H9 (cell line): ENCODE measurements at regions not wholly inside any gene's neighbourhood (a gene's known extent, or its start where the extent isn't known, plus 50 kb on each side); places are given as distances from the start of the nearest gene placed in this dataset.

Experiments
- DNase-seq: peaks from one replicate; pipeline ENCODE4 v3.0.0-alpha.2; 2017
- H2AFZ ChIP-seq: one replicate; pipeline ENCODE4 v1.6.1; 2013; ENCODE audit warnings: mild to moderate bottlenecking, low read length, control low read depth, moderate library complexity
- H2AK5ac ChIP-seq: 2 replicates; pipeline ENCODE4 v1.6.1; 2013; ENCODE audit warnings: low read length, control low read depth, mixed read lengths; ENCODE audit not compliant: insufficient read length
- H2BK120ac ChIP-seq: one replicate; pipeline ENCODE4 v1.6.1; 2013; ENCODE audit warnings: low read depth, mild to moderate bottlenecking, low read length, control low read depth, inconsistent platforms; ENCODE audit not compliant: poor library complexity, severe bottlenecking
- H2BK12ac ChIP-seq: 2 replicates; pipeline ENCODE4 v1.6.1; 2013; ENCODE audit warnings: low read length, control low read depth, mixed read lengths, low read depth; ENCODE audit not compliant: insufficient read length
- H2BK15ac ChIP-seq: 2 replicates; pipeline ENCODE4 v1.6.1; 2013; ENCODE audit warnings: low read depth, low read length, control low read depth
- H2BK20ac ChIP-seq: one replicate; pipeline ENCODE4 v1.6.1; 2013; ENCODE audit warnings: low read depth, mild to moderate bottlenecking, low read length, control low read depth, inconsistent platforms; ENCODE audit not compliant: poor library complexity, severe bottlenecking
- H2BK5ac ChIP-seq: 2 replicates; pipeline ENCODE4 v1.6.1; 2013; ENCODE audit warnings: low read length, control low read depth, mixed read lengths; ENCODE audit not compliant: insufficient read length
- H3K14ac ChIP-seq: 2 replicates; pipeline ENCODE4 v1.6.1; 2013; ENCODE audit warnings: low read length, control low read depth; ENCODE audit not compliant: insufficient read depth
- H3K18ac ChIP-seq: 2 replicates; pipeline ENCODE4 v1.6.1; 2013; ENCODE audit warnings: low read depth, mild to moderate bottlenecking, mixed read lengths, low read length, control low read depth; ENCODE audit not compliant: insufficient read length
- H3K23ac ChIP-seq: 2 replicates; pipeline ENCODE4 v1.6.1; 2013; ENCODE audit warnings: low read length, control low read depth, mixed read lengths, low read depth; ENCODE audit not compliant: insufficient read length
- H3K23me2 ChIP-seq: 2 replicates; pipeline ENCODE4 v1.6.1; 2013; ENCODE audit warnings: low read depth, mild to moderate bottlenecking, mixed read lengths, low read length, control low read depth; ENCODE audit not compliant: insufficient read length, poor library complexity, severe bottlenecking
- H3K27ac ChIP-seq: 2 replicates; pipeline ENCODE4 v1.5.1; 2013; ENCODE audit warnings: low read length, control low read depth, mixed read lengths, low read depth; ENCODE audit not compliant: insufficient read length
- H3K27me3 ChIP-seq: 2 replicates; pipeline ENCODE4 v1.6.1; 2013; ENCODE audit warnings: low read length, control low read depth, inconsistent platforms; ENCODE audit not compliant: insufficient read depth
- H3K4ac ChIP-seq: 2 replicates; pipeline ENCODE4 v1.6.1; 2013; ENCODE audit warnings: low read depth, mild to moderate bottlenecking, control low read depth, inconsistent platforms, low read length, moderate library complexity
- H3K4me1 ChIP-seq: 2 replicates; pipeline ENCODE4 v1.6.1; 2013; ENCODE audit warnings: low read length, control low read depth, inconsistent platforms; ENCODE audit not compliant: insufficient read depth
- H3K4me2 ChIP-seq: 2 replicates; pipeline ENCODE4 v1.6.1; 2013; ENCODE audit warnings: low read length, control low read depth, mixed read lengths; ENCODE audit not compliant: insufficient read length, insufficient read depth
- H3K56ac ChIP-seq: 2 replicates; pipeline ENCODE4 v1.6.1; 2013; ENCODE audit warnings: low read depth, mild to moderate bottlenecking, mixed read lengths, low read length, control low read depth; ENCODE audit not compliant: insufficient read length
- H3K79me1 ChIP-seq: 2 replicates; pipeline ENCODE4 v1.6.1; 2013; ENCODE audit warnings: low read depth, mild to moderate bottlenecking, moderate library complexity, low read length, control low read depth, inconsistent platforms; ENCODE audit not compliant: insufficient read depth, poor library complexity, severe bottlenecking
- H3K79me2 ChIP-seq: 2 replicates; pipeline ENCODE4 v1.6.1; 2013; ENCODE audit warnings: low read length, control low read depth, inconsistent platforms; ENCODE audit not compliant: insufficient read depth
- H3K9ac ChIP-seq: 2 replicates; pipeline ENCODE4 v1.6.1; 2013; ENCODE audit warnings: low read length, control low read depth, mixed read lengths; ENCODE audit not compliant: insufficient read length; ENCODE audit errors: extremely low read depth
- H3K9me3 ChIP-seq: one replicate; pipeline ENCODE4 v1.6.1; 2013; ENCODE audit warnings: low read depth, low read length, inconsistent platforms; ENCODE audit not compliant: control insufficient read depth
- H3T11ph ChIP-seq: one replicate; pipeline ENCODE4 v1.6.1; 2013; ENCODE audit warnings: mild to moderate bottlenecking, low read length, control low read depth, inconsistent platforms
- H4K20me1 ChIP-seq: one replicate; pipeline ENCODE4 v1.6.1; 2013; ENCODE audit not compliant: control insufficient read depth, insufficient read length, insufficient read depth
- H4K5ac ChIP-seq: 2 replicates; pipeline ENCODE4 v1.6.1; 2013; ENCODE audit warnings: low read depth, mild to moderate bottlenecking, mixed read lengths, low read length, control low read depth; ENCODE audit not compliant: insufficient read length
- H4K8ac ChIP-seq: replicated peaks from 2 replicates; pipeline ENCODE4 v1.6.1; 2013; ENCODE audit warnings: low read length, control low read depth, mixed read lengths, low read depth; ENCODE audit not compliant: insufficient read length
- H4K91ac ChIP-seq: 2 replicates; pipeline ENCODE4 v1.6.1; 2013; ENCODE audit warnings: low read depth, mild to moderate bottlenecking, moderate library complexity, mixed read lengths, low read length, control low read depth; ENCODE audit not compliant: insufficient read length
- H3K27ac Mint-ChIP-seq, 3 experiments: 2 replicates in 2 of 3; 3 replicates in 1 of 3; pipeline ENCODE4 v1.8.0; 2020 to 2021; ENCODE audit warnings: mixed read lengths in 3 of 3, mild to moderate bottlenecking in 1 of 3, moderate library complexity in 1 of 3
- H3K27me3 Mint-ChIP-seq: 2 replicates; pipeline ENCODE4 v1.8.0; 2021; ENCODE audit warnings: low read depth, mild to moderate bottlenecking, moderate library complexity, mixed read lengths
- H3K36me3 Mint-ChIP-seq, 3 experiments: 2 replicates in 2 of 3; 3 replicates in 1 of 3; pipeline ENCODE4 v1.8.0; 2020 to 2021; ENCODE audit warnings: low read depth in 3 of 3, mixed read lengths in 3 of 3; ENCODE audit not compliant: insufficient read depth in 1 of 3
- H3K4me1 Mint-ChIP-seq, 2 experiments: 2 replicates each; pipeline ENCODE4 v1.8.0; 2020; ENCODE audit warnings: mixed read lengths in 2 of 2
- H3K4me3 Mint-ChIP-seq, 2 experiments: 2 replicates in 1 of 2; 3 replicates in 1 of 2; pipeline ENCODE4 v1.8.0; 2020 to 2021; ENCODE audit warnings: mild to moderate bottlenecking in 2 of 2, mixed read lengths in 2 of 2, moderate library complexity in 1 of 2
- H3K9me3 Mint-ChIP-seq, 2 experiments: 2 replicates in 1 of 2; 3 replicates in 1 of 2; pipeline ENCODE4 v1.8.0; 2020; ENCODE audit warnings: mild to moderate bottlenecking in 2 of 2, mixed read lengths in 2 of 2, moderate library complexity in 1 of 2
- WGBS: extraction: QIAGEN DNeasy Blood & Tissue Kit; methylation state at CpG from one replicate; pipeline ENCODE4 v1.1.7; 2013; ENCODE audit warnings: missing lambda C conversion rate, low lambda C conversion rate, mixed read lengths; ENCODE audit not compliant: insufficient read length; ENCODE audit errors: extremely low coverage; 5-methylcytosine and 5-hydroxymethylcytosine counted together
- TF ChIP-seq, protein P1 (sequence below): fragments of 200-600 bp; sonication (generic); conservative IDR thresholded peaks from 3 replicates; pipeline ENCODE4 v1.8.0; 2021; ENCODE audit warnings: antibody characterized with exemption, mild to moderate bottlenecking

DNA sequence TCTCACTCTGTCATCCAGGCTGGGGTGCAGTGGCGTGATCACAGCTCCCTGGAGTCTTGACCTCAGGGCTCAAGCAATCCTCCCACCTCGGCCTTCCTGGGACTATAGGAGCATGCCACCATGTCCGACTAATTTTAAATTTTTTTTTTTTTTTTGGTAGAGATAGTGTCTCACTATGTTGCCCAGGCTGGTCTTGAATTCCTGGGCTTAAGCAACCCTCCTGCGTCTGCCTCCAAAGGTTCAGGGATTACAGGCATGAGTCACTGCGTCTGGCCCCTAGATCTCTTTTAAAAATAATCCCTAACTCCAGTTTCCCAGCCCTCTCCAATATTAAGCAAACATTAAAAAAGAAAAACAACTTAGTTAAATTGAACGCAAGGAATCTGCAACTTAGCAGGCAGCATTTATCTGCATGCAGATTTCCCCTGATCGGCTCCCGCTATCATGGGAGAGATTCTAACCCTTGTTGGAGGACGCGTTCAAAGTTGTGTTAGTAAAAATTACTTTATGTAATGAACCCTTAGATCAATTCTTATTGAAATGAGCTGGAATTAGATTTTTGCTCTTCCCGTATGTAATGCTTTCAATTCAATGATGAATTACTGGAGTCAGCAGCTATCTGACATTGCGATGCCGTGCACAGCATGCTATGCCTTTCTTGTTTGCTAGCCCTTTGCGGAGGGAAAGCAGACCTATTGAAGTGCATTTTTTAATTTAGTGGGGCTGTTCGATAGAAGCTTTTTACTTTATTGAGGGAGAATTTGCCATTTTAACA is 171.7 kb downstream of the HAPSTR1 start:
- no peak for DNase-seq
- H3K27ac Mint-ChIP-seq: no peak overlapping the region; a peak in 1 of 7 replicates
- Histone ChIP-seq H4K20me1 (peaks cover 3% of the 10 kb centered on the region), H3K4me2 (no peak overlapping the region), H2BK20ac (no peak overlapping the region), H3K14ac (no peak overlapping the region), H3K27me3 (no peaks in the 10 kb centered on the region), H3K4ac (no peak overlapping the region), H3K79me2 (no peaks in the 10 kb centered on the region), H3K56ac (no peak overlapping the region), H3K79me1 (no peaks in the 10 kb centered on the region), H3K9ac (no peak overlapping the region), H3K4me1 (no peaks in the 10 kb centered on the region), H2BK5ac (no peak overlapping the region), H4K5ac (no peak overlapping the region), H3K23ac (no peak overlapping the region), H2AFZ (no peak overlapping the region), H2BK12ac (no peak overlapping the region), H2AK5ac (no peak overlapping the region), H4K8ac (no peak overlapping the region), H3K18ac (no peak overlapping the region), H4K91ac (no peak overlapping the region), H2BK15ac (no peak overlapping the region), H3K27ac (no peak overlapping the region), H3K23me2 (no peaks in the 10 kb centered on the region), H3T11ph (no peak overlapping the region), H3K9me3 (no peaks in the 10 kb centered on the region), H2BK120ac (no peak overlapping the region)
- H3K4me3 Mint-ChIP-seq: no peak overlapping the region
- H3K36me3 Mint-ChIP-seq: no peaks in the 10 kb centered on the region; a peak in 1 of 7 replicates
- H3K4me1 Mint-ChIP-seq: peaks cover 0 to 14% of the 10 kb centered on the region in 2 experiments
- WGBS: no CpG with 5 or more reads among the region's 15 CpGs
- H3K9me3 Mint-ChIP-seq: peaks cover 0 to 8% of the 10 kb centered on the region in 2 experiments; a peak in 1 of 5 replicates
- TF ChIP-seq, protein P1, sequence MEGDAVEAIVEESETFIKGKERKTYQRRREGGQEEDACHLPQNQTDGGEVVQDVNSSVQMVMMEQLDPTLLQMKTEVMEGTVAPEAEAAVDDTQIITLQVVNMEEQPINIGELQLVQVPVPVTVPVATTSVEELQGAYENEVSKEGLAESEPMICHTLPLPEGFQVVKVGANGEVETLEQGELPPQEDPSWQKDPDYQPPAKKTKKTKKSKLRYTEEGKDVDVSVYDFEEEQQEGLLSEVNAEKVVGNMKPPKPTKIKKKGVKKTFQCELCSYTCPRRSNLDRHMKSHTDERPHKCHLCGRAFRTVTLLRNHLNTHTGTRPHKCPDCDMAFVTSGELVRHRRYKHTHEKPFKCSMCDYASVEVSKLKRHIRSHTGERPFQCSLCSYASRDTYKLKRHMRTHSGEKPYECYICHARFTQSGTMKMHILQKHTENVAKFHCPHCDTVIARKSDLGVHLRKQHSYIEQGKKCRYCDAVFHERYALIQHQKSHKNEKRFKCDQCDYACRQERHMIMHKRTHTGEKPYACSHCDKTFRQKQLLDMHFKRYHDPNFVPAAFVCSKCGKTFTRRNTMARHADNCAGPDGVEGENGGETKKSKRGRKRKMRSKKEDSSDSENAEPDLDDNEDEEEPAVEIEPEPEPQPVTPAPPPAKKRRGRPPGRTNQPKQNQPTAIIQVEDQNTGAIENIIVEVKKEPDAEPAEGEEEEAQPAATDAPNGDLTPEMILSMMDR: no peak
- H3K27me3 Mint-ChIP-seq: peaks cover 10% of the 10 kb centered on the region
